Gastrocnemius medialis (tissue), 4 donors: ENCODE measurements at regions not wholly inside any gene's neighbourhood (a gene's known extent, or its start where the extent isn't known, plus 50 kb on each side); places are given as distances from the start of the nearest gene placed in this dataset.
"Not testable (repeated sequence)": the region's sequence is repeated elsewhere in the genome, so short reads cannot be mapped to it uniquely, and the experiment has no call there.

ENCODE experiments used
- ATAC-seq, 2 donors: fragments of 150-250 bp; one replicate each; pipeline ENCODE4 v1.9.1; 2016
- DNase-seq, 2 donors: peaks; one replicate each; pipeline ENCODE4 v3.0.0-alpha.2; 2019
- H3K27ac ChIP-seq, 4 donors: fragments of 200-600 bp; sonication (generic); 1 replicate in 1 of 4; 2 replicates in 3 of 4; pipeline ENCODE4 v1.5.1; 2016 to 2018; ENCODE audit warnings: mild to moderate bottlenecking in 2 of 4, moderate library complexity in 1 of 4
- H3K27me3 ChIP-seq, 3 donors: fragments of 200-600 bp; sonication (generic) in 2 of 3; 1 replicate in 1 of 3; 2 replicates in 2 of 3; pipeline versions ENCODE4 v1.5.1 to v1.6.0; 2016 to 2019; ENCODE audit warnings: mild to moderate bottlenecking in 1 of 3, moderate library complexity in 1 of 3
- H3K36me3 ChIP-seq, 2 donors: fragments of 200-600 bp; sonication (generic) in 1 of 2; one replicate each; pipeline ENCODE4 v1.5.1; 2017 to 2018
- H3K4me1 ChIP-seq, 2 donors: fragments of 200-600 bp; sonication (generic) in 1 of 2; one replicate each; pipeline ENCODE4 v1.5.1; 2016 to 2017; ENCODE audit warnings: mild to moderate bottlenecking in 2 of 2
- H3K4me3 ChIP-seq, 4 donors: fragments of 200-600 bp; sonication (generic) in 3 of 4; 1 replicate in 1 of 4; 2 replicates in 3 of 4; pipeline ENCODE4 v1.5.1; 2016 to 2019; ENCODE audit warnings: mild to moderate bottlenecking in 2 of 4
- H3K9me3 ChIP-seq, 3 donors: fragments of 200-600 bp; sonication (generic) in 2 of 3; 1 replicate in 1 of 3; 2 replicates in 2 of 3; pipeline ENCODE4 v1.5.1; 2016 to 2019
- POLR2A ChIP-seq, 2 donors: fragments of 450-650 bp; IDR thresholded peaks; one replicate each; pipeline ENCODE4 v1.6.1; 2017; ENCODE audit warnings: antibody characterized with exemption in 2 of 2, mild to moderate bottlenecking in 2 of 2, moderate library complexity in 2 of 2
- in situ Hi-C, 4 donors: fragments of 200-750 bp; cut with MboI; loops; one replicate each; pipeline versions ENCODE4 v1.15.0 to v1.8.0; 2017; ENCODE audit warnings: low sequenced_read_pairs in 4 of 4
- intact Hi-C: fragments of 100-400 bp; cut with DNase I; formaldehyde crosslinking; loops from one replicate; pipeline ENCODE4 v1.15.1; 2023; ENCODE audit warnings: low total_unique reads
- TF ChIP-seq, protein P1 (sequence below), 5 experiments: fragments of 450-650 bp in 3 of 5; fragments of 200-600 bp in 2 of 5; sonication (generic) in 2 of 5; IDR thresholded peaks in 4 of 5; conservative IDR thresholded peaks in 1 of 5; 1 replicate in 4 of 5; 2 replicates in 1 of 5; pipeline ENCODE4 v1.5.1; 2016 to 2019; ENCODE audit warnings: antibody characterized with exemption in 5 of 5, mild to moderate bottlenecking in 3 of 5, moderate library complexity in 3 of 5

- intact Hi-C loops (no loop called here), in situ Hi-C loops (no loop called here)
- Histone ChIP-seq H3K4me1 (no peaks in the 10 kb centered on the region), H3K4me3 (no peak overlapping the region), H3K27me3 (no peaks in the 10 kb centered on the region), H3K9me3 (no peaks in the 10 kb centered on the region), H3K27ac (no peak overlapping the region), H3K36me3 (no peaks in the 10 kb centered on the region)
- ATAC-seq: no peak
- no peak for DNase-seq
- TF ChIP-seq POLR2A (IDR thresholded peaks at IDR 0.05): no peak
- TF ChIP-seq, protein P1, sequence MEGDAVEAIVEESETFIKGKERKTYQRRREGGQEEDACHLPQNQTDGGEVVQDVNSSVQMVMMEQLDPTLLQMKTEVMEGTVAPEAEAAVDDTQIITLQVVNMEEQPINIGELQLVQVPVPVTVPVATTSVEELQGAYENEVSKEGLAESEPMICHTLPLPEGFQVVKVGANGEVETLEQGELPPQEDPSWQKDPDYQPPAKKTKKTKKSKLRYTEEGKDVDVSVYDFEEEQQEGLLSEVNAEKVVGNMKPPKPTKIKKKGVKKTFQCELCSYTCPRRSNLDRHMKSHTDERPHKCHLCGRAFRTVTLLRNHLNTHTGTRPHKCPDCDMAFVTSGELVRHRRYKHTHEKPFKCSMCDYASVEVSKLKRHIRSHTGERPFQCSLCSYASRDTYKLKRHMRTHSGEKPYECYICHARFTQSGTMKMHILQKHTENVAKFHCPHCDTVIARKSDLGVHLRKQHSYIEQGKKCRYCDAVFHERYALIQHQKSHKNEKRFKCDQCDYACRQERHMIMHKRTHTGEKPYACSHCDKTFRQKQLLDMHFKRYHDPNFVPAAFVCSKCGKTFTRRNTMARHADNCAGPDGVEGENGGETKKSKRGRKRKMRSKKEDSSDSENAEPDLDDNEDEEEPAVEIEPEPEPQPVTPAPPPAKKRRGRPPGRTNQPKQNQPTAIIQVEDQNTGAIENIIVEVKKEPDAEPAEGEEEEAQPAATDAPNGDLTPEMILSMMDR (IDR thresholded peaks at IDR 0.05 in 4 of 5, conservative IDR thresholded peaks at IDR 0.05 in 1 of 5): no peak
Observed at GRCh38 chr14:105918496-105919262, 392.3 kb downstream of the TMEM121 start.

DNA sequence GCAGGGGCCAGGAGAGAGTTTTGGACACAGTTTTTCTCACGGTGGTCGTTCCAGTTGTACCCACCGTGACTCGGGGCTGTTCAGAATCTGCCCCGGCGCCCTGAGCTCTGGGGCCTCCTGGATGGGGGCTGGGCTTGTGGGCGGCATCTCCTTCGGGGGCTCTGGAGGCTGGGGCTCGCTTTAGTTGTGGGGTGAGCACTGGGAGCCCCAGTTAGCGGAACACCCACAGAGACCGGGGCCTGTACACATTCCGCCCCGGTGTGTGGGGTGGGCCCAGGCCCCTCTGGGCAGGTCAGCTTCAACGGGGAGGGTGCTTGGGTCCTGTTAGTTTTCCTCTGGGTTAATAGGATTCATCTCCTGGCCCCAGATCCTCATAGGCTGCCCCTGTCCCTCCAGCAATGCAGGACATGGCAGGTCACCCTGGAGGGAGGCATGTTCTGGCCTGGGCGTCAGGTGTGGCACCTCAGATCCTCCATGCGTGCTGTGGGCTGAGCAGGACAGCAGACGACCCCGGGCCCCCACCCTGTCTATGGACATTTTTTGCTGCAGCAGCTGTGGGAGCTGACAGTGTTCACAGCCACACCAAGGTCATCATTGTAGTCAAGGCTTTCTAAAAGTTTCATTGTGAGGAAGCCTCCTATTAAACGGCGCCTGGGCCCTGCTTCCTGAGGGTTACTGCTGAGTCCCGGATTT, 393.2 kb downstream of the TMEM121 start:
- DNase-seq (no peak), ATAC-seq (no peak)
- H3K4me3 ChIP-seq: no peak overlapping the region
- no peaks in the 10 kb centered on the region for H3K36me3 ChIP-seq
- in situ Hi-C loops (no loop called here), intact Hi-C loops (no loop called here)
- no peak for TF ChIP-seq POLR2A (IDR thresholded peaks at IDR 0.05)
- TF ChIP-seq, protein P1 (IDR thresholded peaks at IDR 0.05 in 4 of 5, conservative IDR thresholded peaks at IDR 0.05 in 1 of 5): no peak
- no peak overlapping the region for H3K27ac ChIP-seq
- no peaks in the 10 kb centered on the region for H3K4me1 ChIP-seq
- no peaks in the 10 kb centered on the region for H3K9me3 ChIP-seq
- no peaks in the 10 kb centered on the region for H3K27me3 ChIP-seq

- H3K9me3 ChIP-seq: not testable (repeated sequence)
Observed at GRCh38 chr14:105920151-105920700, 393.8 kb downstream of the TMEM121 start.

DNA sequence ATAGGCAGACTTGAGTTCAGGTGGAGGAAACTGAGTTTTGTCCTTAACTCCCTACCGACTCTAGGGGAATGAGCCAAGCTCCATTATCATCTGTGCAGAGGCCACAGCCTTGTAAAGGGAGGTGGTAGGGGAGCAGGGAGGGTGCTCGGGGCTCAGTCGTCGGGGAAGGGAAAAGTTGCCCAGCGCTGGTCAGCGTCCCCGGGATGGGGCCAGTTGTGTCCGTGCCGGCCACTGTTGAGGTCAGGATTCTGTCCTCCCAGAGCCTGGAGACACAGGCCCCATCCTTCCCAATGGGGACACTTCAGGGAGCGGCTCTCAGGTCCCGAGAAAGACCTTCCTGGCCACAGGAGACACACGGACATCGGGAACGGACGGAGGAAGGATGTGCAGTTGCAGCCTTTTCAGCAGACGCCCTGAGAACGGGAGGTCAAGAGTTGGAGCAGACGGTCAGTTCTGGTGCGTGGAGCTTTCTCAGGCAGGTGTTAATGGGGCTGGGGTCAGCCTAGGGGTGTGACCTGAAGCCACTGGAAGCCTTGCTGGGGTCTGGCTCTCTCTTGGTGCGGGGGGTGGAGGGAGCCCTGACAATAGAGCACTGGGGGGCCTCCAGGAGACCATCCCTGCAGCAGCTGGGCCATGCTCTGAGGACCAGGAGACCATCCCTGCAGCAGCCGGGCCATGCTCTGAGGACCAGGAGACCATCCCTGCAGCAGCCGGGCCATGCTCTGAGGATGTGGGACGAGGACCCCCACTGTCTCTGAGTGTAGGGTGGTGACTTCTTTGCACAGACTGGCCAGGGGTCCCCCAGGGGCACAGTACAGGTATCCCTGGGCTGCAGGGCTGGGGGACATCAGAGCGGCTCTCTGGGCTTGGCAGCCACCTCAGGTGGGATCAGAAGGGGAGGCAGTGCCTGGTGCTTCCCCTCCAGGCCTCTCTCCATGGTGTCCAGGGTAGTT, 394.7 kb downstream of the TMEM121 start:
- in situ Hi-C loops, H3K9me3 ChIP-seq, H3K27ac ChIP-seq, H3K4me3 ChIP-seq, DNase-seq, H3K36me3 ChIP-seq, ATAC-seq, H3K4me1 ChIP-seq, intact Hi-C loops, H3K27me3 ChIP-seq: not testable (repeated sequence)

More at GRCh38 chr14:105920151-105920700, 393.8 kb downstream of the TMEM121 start:
- ATAC-seq, DNase-seq, H3K36me3 ChIP-seq, H3K27ac ChIP-seq, in situ Hi-C loops, H3K4me3 ChIP-seq, intact Hi-C loops, H3K27me3 ChIP-seq, H3K4me1 ChIP-seq: not testable (repeated sequence)

DNA sequence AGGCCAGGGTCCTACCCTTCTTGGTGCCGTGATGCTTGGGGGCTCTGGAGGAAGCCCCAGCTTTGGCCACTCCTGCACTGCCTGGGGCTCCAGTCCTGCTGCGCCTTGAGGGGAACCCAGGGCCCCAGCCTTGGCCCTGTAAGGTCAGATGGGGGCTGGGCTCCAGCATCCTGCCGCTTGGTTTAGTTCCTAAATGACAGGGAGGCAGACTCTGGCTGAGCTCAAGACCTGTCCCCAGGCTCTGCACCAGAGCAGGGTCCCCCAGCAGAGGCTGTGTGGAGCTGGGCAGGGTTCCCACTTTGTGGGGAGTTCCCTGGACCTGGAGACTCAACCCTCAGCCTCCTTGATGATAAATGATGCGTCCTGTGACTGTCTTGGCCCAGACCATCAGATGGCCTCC, 395.4 kb downstream of the TMEM121 start:
- H3K4me1 ChIP-seq, intact Hi-C loops, H3K27ac ChIP-seq, ATAC-seq, H3K27me3 ChIP-seq, H3K9me3 ChIP-seq, H3K4me3 ChIP-seq, in situ Hi-C loops, DNase-seq, H3K36me3 ChIP-seq: not testable (repeated sequence)

DNA sequence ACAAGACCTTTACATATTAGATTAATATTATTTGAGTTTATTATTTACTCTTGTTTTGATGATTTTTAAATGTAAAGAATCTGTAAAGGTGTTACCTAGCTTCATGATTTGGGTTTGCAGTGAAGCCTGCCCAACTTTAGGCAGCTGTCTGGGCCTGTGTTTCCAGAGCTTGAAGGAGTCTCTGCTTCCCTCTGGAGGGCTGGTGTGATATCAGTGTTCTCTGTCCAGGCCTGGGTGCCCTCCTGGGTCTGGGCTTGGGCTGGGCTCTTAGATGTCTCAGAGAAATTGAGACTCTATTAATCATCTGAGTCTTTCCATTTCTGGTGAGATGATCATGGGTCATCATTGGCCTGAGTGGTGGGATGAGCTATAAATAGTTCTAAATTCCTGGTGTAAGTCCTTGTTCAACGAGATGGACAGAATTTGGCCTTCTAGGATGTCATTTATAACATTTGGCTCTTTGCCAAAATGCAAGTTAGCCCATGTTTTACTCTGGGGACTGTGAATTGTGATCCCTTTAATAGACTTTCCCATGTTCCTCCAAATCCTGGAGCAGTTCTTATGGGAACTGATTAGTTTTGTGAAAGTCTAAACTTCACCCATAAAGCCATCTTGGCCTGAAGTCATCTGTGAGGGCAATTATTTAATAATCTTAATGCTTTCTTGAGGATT, 397.3 kb downstream of the TMEM121 start:
- in situ Hi-C loops, DNase-seq, H3K9me3 ChIP-seq, intact Hi-C loops, H3K4me1 ChIP-seq, ATAC-seq, H3K27ac ChIP-seq, H3K4me3 ChIP-seq, H3K36me3 ChIP-seq, H3K27me3 ChIP-seq: not testable (repeated sequence)
